Mammary epithelial cell (primary cell): ENCODE measurements at regions not wholly inside any gene's neighbourhood (a gene's known extent, or its start where the extent isn't known, plus 50 kb on each side); places are given as distances from the start of the nearest gene placed in this dataset.

ENCODE experiments used
- EZH2 ChIP-seq: IDR thresholded peaks from 2 replicates; pipeline ENCODE4 v1.6.1; 2012; ENCODE audit warnings: low read length, inconsistent platforms, borderline replicate concordance
- TF ChIP-seq, protein P1 (sequence below), 2 donors: IDR thresholded peaks in 1 of 2; conservative IDR thresholded peaks in 1 of 2; 2 replicates each; pipeline ENCODE4 v1.5.1; 2011 to 2012; ENCODE audit warnings: inconsistent platforms in 2 of 2, low read length in 2 of 2, mild to moderate bottlenecking in 2 of 2, control low read depth in 1 of 2, low read depth in 1 of 2; ENCODE audit not compliant: insufficient read depth in 1 of 2; ENCODE audit errors: extremely low read depth in 1 of 2

- no peak for TF ChIP-seq EZH2
- TF ChIP-seq, protein P1, sequence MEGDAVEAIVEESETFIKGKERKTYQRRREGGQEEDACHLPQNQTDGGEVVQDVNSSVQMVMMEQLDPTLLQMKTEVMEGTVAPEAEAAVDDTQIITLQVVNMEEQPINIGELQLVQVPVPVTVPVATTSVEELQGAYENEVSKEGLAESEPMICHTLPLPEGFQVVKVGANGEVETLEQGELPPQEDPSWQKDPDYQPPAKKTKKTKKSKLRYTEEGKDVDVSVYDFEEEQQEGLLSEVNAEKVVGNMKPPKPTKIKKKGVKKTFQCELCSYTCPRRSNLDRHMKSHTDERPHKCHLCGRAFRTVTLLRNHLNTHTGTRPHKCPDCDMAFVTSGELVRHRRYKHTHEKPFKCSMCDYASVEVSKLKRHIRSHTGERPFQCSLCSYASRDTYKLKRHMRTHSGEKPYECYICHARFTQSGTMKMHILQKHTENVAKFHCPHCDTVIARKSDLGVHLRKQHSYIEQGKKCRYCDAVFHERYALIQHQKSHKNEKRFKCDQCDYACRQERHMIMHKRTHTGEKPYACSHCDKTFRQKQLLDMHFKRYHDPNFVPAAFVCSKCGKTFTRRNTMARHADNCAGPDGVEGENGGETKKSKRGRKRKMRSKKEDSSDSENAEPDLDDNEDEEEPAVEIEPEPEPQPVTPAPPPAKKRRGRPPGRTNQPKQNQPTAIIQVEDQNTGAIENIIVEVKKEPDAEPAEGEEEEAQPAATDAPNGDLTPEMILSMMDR (conservative IDR thresholded peaks at IDR 0.05 in 1 of 2, IDR thresholded peaks at IDR 0.05 in 1 of 2; ENCODE audit: extremely low read depth in 1 of 2, insufficient read depth in 1 of 2, low read depth in 1 of 2, low read length in 2 of 2) = no peak
Measured at GRCh38 chr1:177800400-177801088, 169.3 kb downstream of the SEC16B start.
